A673 (cell line): ENCODE measurements at regions not wholly inside any gene's neighbourhood (a gene's known extent, or its start where the extent isn't known, plus 50 kb on each side); places are given as distances from the start of the nearest gene placed in this dataset.

Source experiments
- BruUV-seq: library from RNA; stranded (reverse); fragments of 400-500 nt; replicated peaks from 2 replicates; lab custom pipeline; 2021; lab: Mats Ljungman, UMichigan
- CTCF ChIA-PET: fragments of 300-600 bp; sonication (Branson Sonifier 250); formaldehyde crosslinking; loops from one replicate; lab custom pipeline; 2022; ENCODE audit warnings: antibody characterized with exemption; lab: Charles Lee
- POLR2A ChIA-PET: fragments of 300-600 bp; sonication (Branson Sonifier 250); formaldehyde crosslinking; loops from one replicate; lab custom pipeline; 2022; ENCODE audit warnings: antibody characterized with exemption; ENCODE audit not compliant: low non-redundant PET; lab: Charles Lee
- DNase-seq: peaks from one replicate; pipeline ENCODE4 v3.0.0-alpha.2; 2015; ENCODE audit warnings: low spot score
- H3K27ac ChIP-seq: fragments of 200-600 bp; sonication (generic); 2 replicates; pipeline ENCODE4 v1.5.1; 2016; ENCODE audit warnings: mixed run types, low read depth, mild to moderate bottlenecking, mixed read lengths, antibody characterized with exemption, low read length; ENCODE audit not compliant: poor library complexity, severe bottlenecking
- H3K27me3 ChIP-seq: fragments of 200-600 bp; sonication (generic); replicated peaks from 2 replicates; pipeline ENCODE4 v1.6.1; 2017; ENCODE audit warnings: mixed run types, low read depth, mild to moderate bottlenecking, mixed read lengths, antibody characterized with exemption, low read length; ENCODE audit not compliant: insufficient read depth, poor library complexity
- H3K36me3 ChIP-seq: fragments of 200-600 bp; sonication (generic); 2 replicates; pipeline ENCODE4 v1.6.1; 2016; ENCODE audit warnings: mixed run types, mild to moderate bottlenecking, mixed read lengths, antibody characterized with exemption, low read length; ENCODE audit not compliant: insufficient read depth, poor library complexity, severe bottlenecking
- H3K4me1 ChIP-seq: fragments of 200-600 bp; sonication (generic); 2 replicates; pipeline ENCODE4 v1.6.1; 2017; ENCODE audit warnings: mixed run types, mild to moderate bottlenecking, mixed read lengths, antibody characterized with exemption, low read length; ENCODE audit not compliant: insufficient read depth, poor library complexity, severe bottlenecking
- H3K4me3 ChIP-seq: fragments of 200-600 bp; sonication (generic); 2 replicates; pipeline ENCODE4 v1.5.1; 2016; ENCODE audit warnings: low read depth, mixed run types, mild to moderate bottlenecking, mixed read lengths, low read length; ENCODE audit not compliant: poor library complexity, severe bottlenecking
- H3K9me3 ChIP-seq: fragments of 200-600 bp; sonication (generic); 2 replicates; pipeline ENCODE4 v1.6.1; 2016; ENCODE audit warnings: mixed run types, low read depth, mild to moderate bottlenecking, mixed read lengths, antibody characterized with exemption, low read length; ENCODE audit not compliant: poor library complexity, severe bottlenecking
- EZH2 ChIP-seq: fragments of 200-600 bp; sonication (generic); IDR thresholded peaks from 2 replicates; pipeline ENCODE4 v1.6.1; 2017; ENCODE audit warnings: borderline replicate concordance, low read depth, mild to moderate bottlenecking, mixed read lengths, antibody characterized with exemption, low read length; ENCODE audit not compliant: poor library complexity, severe bottlenecking
- intact Hi-C: fragments of 100-400 bp; cut with micrococcal nuclease; formaldehyde crosslinking; loops from one replicate; pipeline ENCODE4 v1.10.0; 2022; ENCODE audit not compliant: unreplicated experiment
- TF ChIP-seq, protein P1 (sequence below): fragments of 300-800, 200-600 bp; sonication (generic); conservative IDR thresholded peaks from 2 replicates; pipeline ENCODE4 v1.5.1; 2017; ENCODE audit warnings: low read depth, mild to moderate bottlenecking, antibody characterized with exemption, low read length, moderate library complexity, mixed read lengths

GRCh38 chr22:22397292-22397870, 111.2 kb downstream of the ZNF280B start:
- POLR2A ChIA-PET = no interaction called here
- intact Hi-C loops = no loop called here
- CTCF ChIA-PET = no interaction called here

DNA sequence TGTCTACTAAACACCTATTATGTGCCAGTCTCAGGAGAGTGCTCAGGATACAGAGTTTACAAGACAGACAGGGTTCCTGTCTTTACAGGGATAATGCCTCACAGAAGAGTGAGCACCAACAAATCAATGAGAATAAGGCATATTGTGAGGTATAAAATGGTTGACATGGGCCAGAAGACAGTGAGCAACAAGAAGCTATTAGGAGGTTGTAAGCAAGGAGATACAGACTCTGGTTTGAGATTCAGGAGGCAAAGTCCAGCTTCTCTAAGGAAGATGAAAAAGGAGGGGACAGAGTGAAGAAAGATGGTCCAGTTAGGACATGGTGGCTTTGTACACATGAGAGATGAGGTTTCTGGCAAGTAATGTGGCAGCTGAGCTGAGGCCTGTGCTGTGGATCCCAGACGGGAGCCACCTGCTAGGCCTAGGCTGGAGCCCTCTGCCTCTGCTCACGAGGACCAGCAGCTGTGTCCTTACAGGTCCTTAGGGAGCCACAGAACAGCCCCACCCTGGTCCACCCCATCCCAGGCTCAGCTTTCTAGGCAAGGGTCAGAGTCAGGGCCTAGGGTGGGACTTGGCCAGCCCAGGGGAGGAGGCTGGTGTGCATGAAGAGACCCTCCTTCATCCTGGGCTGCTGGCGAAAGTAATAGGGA, 110.5 kb downstream of the ZNF280B start:
- Histone ChIP-seq H3K36me3 (no peaks in the 10 kb centered on the region), H3K4me3 (no peak overlapping the region), H3K27me3 (peaks cover 23% of the 10 kb centered on the region), H3K27ac (no peak overlapping the region), H3K4me1 (no peaks in the 10 kb centered on the region), H3K9me3 (peaks cover 3% of the 10 kb centered on the region)
- no TSS peak for BruUV-seq
- POLR2A ChIA-PET = no interaction called here
- no peak for DNase-seq
- TF ChIP-seq EZH2 = no peak
- TF ChIP-seq, protein P1, sequence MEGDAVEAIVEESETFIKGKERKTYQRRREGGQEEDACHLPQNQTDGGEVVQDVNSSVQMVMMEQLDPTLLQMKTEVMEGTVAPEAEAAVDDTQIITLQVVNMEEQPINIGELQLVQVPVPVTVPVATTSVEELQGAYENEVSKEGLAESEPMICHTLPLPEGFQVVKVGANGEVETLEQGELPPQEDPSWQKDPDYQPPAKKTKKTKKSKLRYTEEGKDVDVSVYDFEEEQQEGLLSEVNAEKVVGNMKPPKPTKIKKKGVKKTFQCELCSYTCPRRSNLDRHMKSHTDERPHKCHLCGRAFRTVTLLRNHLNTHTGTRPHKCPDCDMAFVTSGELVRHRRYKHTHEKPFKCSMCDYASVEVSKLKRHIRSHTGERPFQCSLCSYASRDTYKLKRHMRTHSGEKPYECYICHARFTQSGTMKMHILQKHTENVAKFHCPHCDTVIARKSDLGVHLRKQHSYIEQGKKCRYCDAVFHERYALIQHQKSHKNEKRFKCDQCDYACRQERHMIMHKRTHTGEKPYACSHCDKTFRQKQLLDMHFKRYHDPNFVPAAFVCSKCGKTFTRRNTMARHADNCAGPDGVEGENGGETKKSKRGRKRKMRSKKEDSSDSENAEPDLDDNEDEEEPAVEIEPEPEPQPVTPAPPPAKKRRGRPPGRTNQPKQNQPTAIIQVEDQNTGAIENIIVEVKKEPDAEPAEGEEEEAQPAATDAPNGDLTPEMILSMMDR = no peak
- CTCF ChIA-PET = no interaction called here
- intact Hi-C loops = no loop called here

More at GRCh38 chr22:22397292-22397870, 111.2 kb downstream of the ZNF280B start:
- H3K4me3 ChIP-seq = no peak overlapping the region
- BruUV-seq = no TSS peak
- DNase-seq = no peak
- H3K9me3 ChIP-seq = peaks cover 3% of the 10 kb centered on the region
- no peak for TF ChIP-seq EZH2
- TF ChIP-seq, protein P1 = no peak
- H3K27ac ChIP-seq = no peak overlapping the region
- H3K4me1 ChIP-seq = no peaks in the 10 kb centered on the region
- peaks cover 23% of the 10 kb centered on the region for H3K27me3 ChIP-seq
- no peaks in the 10 kb centered on the region for H3K36me3 ChIP-seq

GRCh38 chr22:22398530-22399327, 109.8 kb downstream of the ZNF280B start:
- H3K9me3 ChIP-seq = peaks cover 3% of the 10 kb centered on the region
- H3K4me1 ChIP-seq = no peaks in the 10 kb centered on the region
- POLR2A ChIA-PET = no interaction called here
- intact Hi-C loops = no loop called here
- no peak for DNase-seq
- H3K36me3 ChIP-seq = no peaks in the 10 kb centered on the region
- CTCF ChIA-PET = no interaction called here
- no peak overlapping the region for H3K27ac ChIP-seq
- H3K4me3 ChIP-seq = no peak overlapping the region
- TF ChIP-seq EZH2 = no peak
- TF ChIP-seq, protein P1 = no peak
- peaks cover 25% of the 10 kb centered on the region for H3K27me3 ChIP-seq
- BruUV-seq = no TSS peak
